IMR-90 (cell line): ENCODE measurements at regions not wholly inside any gene's neighbourhood (a gene's known extent, or its start where the extent isn't known, plus 50 kb on each side); places are given as distances from the start of the nearest gene placed in this dataset.

ENCODE experiments used
- ATAC-seq: fragments of 200-7000 bp; cut with Tn5 transposase; 2 replicates; pipeline ENCODE4 v1.9.1; 2020; ENCODE audit warnings: low read depth, mild to moderate bottlenecking, moderate library complexity
- BruUV-seq: library from RNA; stranded (reverse); fragments of 400-500 nt; replicated peaks from 2 replicates; lab custom pipeline; 2021; lab: Mats Ljungman, UMichigan
- CTCF ChIA-PET: fragments of 300-600 bp; formaldehyde crosslinking; extraction: SDS; loops from one replicate; lab custom pipeline; 2021; ENCODE audit warnings: antibody characterized with exemption; lab: Yijun Ruan, JAX
- POLR2A ChIA-PET: fragments of 300-600 bp; sonication (Branson Sonifier 250); formaldehyde crosslinking; loops from one replicate; lab custom pipeline; 2022; ENCODE audit warnings: antibody characterized with exemption; ENCODE audit not compliant: unreplicated experiment; lab: Charles Lee
- DNase-seq: peaks from one replicate; pipeline ENCODE4 v3.0.0; 2013
- H2AFZ ChIP-seq: replicated peaks from 2 replicates; pipeline ENCODE3; 2013; ENCODE audit warnings: low read length, mild to moderate bottlenecking; ENCODE audit not compliant: poor library complexity
- H2AK5ac ChIP-seq: 2 replicates; pipeline ENCODE4 v1.6.1; 2013; ENCODE audit warnings: low read depth, low read length, inconsistent platforms
- H2AK9ac ChIP-seq: replicated peaks from 2 replicates; pipeline ENCODE3; 2013; ENCODE audit warnings: mild to moderate bottlenecking, low read depth, low read length, moderate library complexity; ENCODE audit not compliant: poor library complexity
- H2BK120ac ChIP-seq: 2 replicates; pipeline ENCODE4 v1.6.1; 2013; ENCODE audit warnings: low read depth, low read length, inconsistent platforms
- H2BK15ac ChIP-seq: 3 replicates; pipeline ENCODE4 v1.6.1; 2013; ENCODE audit warnings: low read depth, low read length, inconsistent platforms
- H2BK20ac ChIP-seq: 2 replicates; pipeline ENCODE4 v1.6.1; 2013; ENCODE audit warnings: low read depth, mild to moderate bottlenecking, inconsistent platforms, low read length, moderate library complexity
- H2BK5ac ChIP-seq: 2 replicates; pipeline ENCODE4 v1.6.1; 2013; ENCODE audit warnings: mild to moderate bottlenecking, low read depth, low read length, inconsistent platforms; ENCODE audit not compliant: poor library complexity, severe bottlenecking
- H3K14ac ChIP-seq: replicated peaks from 2 replicates; pipeline ENCODE4 v1.6.1; 2013; ENCODE audit warnings: low read depth, low read length, inconsistent platforms
- H3K18ac ChIP-seq: 2 replicates; pipeline ENCODE4 v1.6.1; 2013; ENCODE audit warnings: low read depth, low read length, control low read depth
- H3K23ac ChIP-seq: 2 replicates; pipeline ENCODE4 v1.6.1; 2013; ENCODE audit warnings: low read depth, low read length, inconsistent platforms
- H3K27ac ChIP-seq: 2 replicates; pipeline ENCODE4 v1.5.1; 2013; ENCODE audit warnings: mild to moderate bottlenecking, control low read depth, low read length; ENCODE audit not compliant: insufficient read depth
- H3K27me3 ChIP-seq: 2 replicates; pipeline ENCODE4 v1.6.1; 2013; ENCODE audit warnings: low read length; ENCODE audit not compliant: control insufficient read depth, insufficient read depth
- H3K36me3 ChIP-seq: 2 replicates; pipeline ENCODE4 v1.6.1; 2013; ENCODE audit warnings: low read length, mixed read lengths; ENCODE audit not compliant: control insufficient read depth, insufficient read depth
- H3K4ac ChIP-seq: 2 replicates; pipeline ENCODE4 v1.6.1; 2013; ENCODE audit warnings: low read depth, low read length, inconsistent platforms
- H3K4me1 ChIP-seq: 2 replicates; pipeline ENCODE4 v1.6.1; 2013; ENCODE audit warnings: low read length, mixed read lengths; ENCODE audit not compliant: control insufficient read depth, insufficient read depth
- H3K4me2 ChIP-seq: 2 replicates; pipeline ENCODE4 v1.6.1; 2013; ENCODE audit warnings: low read depth, mild to moderate bottlenecking, control low read depth, low read length, moderate library complexity
- H3K4me3 ChIP-seq: 2 replicates; pipeline ENCODE4 v1.5.1; 2013; ENCODE audit warnings: low read depth, mild to moderate bottlenecking, control low read depth, low read length, moderate library complexity; ENCODE audit not compliant: insufficient read depth
- H3K56ac ChIP-seq: 2 replicates; pipeline ENCODE4 v1.6.1; 2013; ENCODE audit warnings: low read length, inconsistent platforms; ENCODE audit not compliant: insufficient read depth; ENCODE audit errors: extremely low read depth
- H3K79me1 ChIP-seq, 2 experiments: 2 replicates each; pipeline ENCODE4 v1.6.1; 2013; ENCODE audit warnings: low read length in 2 of 2, inconsistent platforms in 1 of 2, low read depth in 1 of 2
- H3K9ac ChIP-seq: 2 replicates; pipeline ENCODE4 v1.6.1; 2013; ENCODE audit warnings: low read depth, low read length, control low read depth
- H3K9me1 ChIP-seq: 2 replicates; pipeline ENCODE4 v1.6.1; 2013; ENCODE audit warnings: low read length, inconsistent platforms; ENCODE audit not compliant: insufficient read depth
- H3K9me3 ChIP-seq: 2 replicates; pipeline ENCODE4 v1.6.1; 2013; ENCODE audit warnings: low read length; ENCODE audit not compliant: control insufficient read depth, insufficient read depth
- H4K20me1 ChIP-seq: 2 replicates; pipeline ENCODE4 v1.6.1; 2013; ENCODE audit warnings: low read length, inconsistent platforms; ENCODE audit not compliant: insufficient read depth
- H4K5ac ChIP-seq: 2 replicates; pipeline ENCODE4 v1.6.1; 2013; ENCODE audit warnings: mild to moderate bottlenecking, low read depth, low read length, control low read depth
- H4K8ac ChIP-seq, 2 experiments: 2 replicates each; pipeline ENCODE4 v1.6.1; 2013; ENCODE audit warnings: low read depth in 2 of 2, low read length in 2 of 2, control low read depth in 1 of 2, inconsistent platforms in 1 of 2
- H4K91ac ChIP-seq: 2 replicates; pipeline ENCODE4 v1.6.1; 2013; ENCODE audit warnings: low read depth, low read length, inconsistent platforms; ENCODE audit not compliant: insufficient read depth
- BHLHE40 ChIP-seq: fragments of 150-350 bp; IDR thresholded peaks from 2 replicates; pipeline ENCODE4 v1.6.1; 2016; ENCODE audit warnings: mild to moderate bottlenecking, low read depth, low read length
- CEBPB ChIP-seq: IDR thresholded peaks from 2 replicates; pipeline ENCODE4 v1.6.1; 2012; ENCODE audit warnings: low read depth, low read length, improper control_type of control experiment
- FOS ChIP-seq: fragments of 150-350 bp; IDR thresholded peaks from 2 replicates; pipeline ENCODE4 v1.6.1; 2016; ENCODE audit warnings: low read depth, low read length
- MAFK ChIP-seq: IDR thresholded peaks from 2 replicates; pipeline ENCODE4 v1.6.1; 2012; ENCODE audit warnings: low read depth, low read length, improper control_type of control experiment
- MAZ ChIP-seq: IDR thresholded peaks from 2 replicates; pipeline ENCODE4 v1.6.1; 2012; ENCODE audit warnings: low read depth, mild to moderate bottlenecking, low read length, improper control_type of control experiment, moderate library complexity, borderline replicate concordance
- POLR2A ChIP-seq: IDR thresholded peaks from 2 replicates; pipeline ENCODE4 v1.6.1; 2012; ENCODE audit warnings: mild to moderate bottlenecking, low read depth, low read length
- RAD21 ChIP-seq: IDR thresholded peaks from 2 replicates; pipeline ENCODE4 v1.6.1; 2012; ENCODE audit warnings: low read length, improper control_type of control experiment
- RFX5 ChIP-seq: IDR thresholded peaks from 2 replicates; pipeline ENCODE4 v1.8.0; 2012; ENCODE audit warnings: low read depth, mild to moderate bottlenecking, low read length, moderate library complexity
- SMC3 ChIP-seq: fragments of 150-350 bp; IDR thresholded peaks from 2 replicates; pipeline ENCODE4 v1.6.1; 2016; ENCODE audit warnings: low read depth, mild to moderate bottlenecking, antibody characterized with exemption, low read length, moderate library complexity
- WGBS, 2 experiments: methylation state at CpG; one replicate each; pipeline versions ENCODE4 v1.1.5 to v1.1.7; 2013; ENCODE audit warnings: missing lambda C conversion rate in 2 of 2; ENCODE audit not compliant: insufficient read length in 1 of 2; ENCODE audit errors: extremely low coverage in 2 of 2; 5-methylcytosine and 5-hydroxymethylcytosine counted together
- dilution Hi-C: fragments of 300-500 bp; cut with HindIII; formaldehyde crosslinking; loops from one replicate; pipeline ENCODE4 v1.14.3; 2018; ENCODE audit warnings: low sequenced_read_pairs; ENCODE audit not compliant: unreplicated experiment
- in situ Hi-C: fragments of 300-500 bp; cut with MboI; formaldehyde crosslinking; loops from 3 replicates; pipeline ENCODE4 v1.14.3; 2019; ENCODE audit warnings: low sequenced_read_pairs, inconsistent platforms, mixed read lengths
- intact Hi-C: fragments of 100-400 bp; cut with micrococcal nuclease; formaldehyde crosslinking; loops from 2 replicates; pipeline ENCODE4 v1.10.0; 2022
- TF ChIP-seq, protein P1 (sequence below): conservative IDR thresholded peaks from 2 replicates; pipeline ENCODE4 v1.5.1; 2012; ENCODE audit warnings: mild to moderate bottlenecking, low read depth, low read length, improper control_type of control experiment
- TF ChIP-seq, protein P2 (sequence below): fragments of 150-350 bp; IDR thresholded peaks from 2 replicates; pipeline ENCODE4 v1.6.1; 2017; ENCODE audit warnings: mild to moderate bottlenecking, antibody characterized with exemption, low read length, low read depth
- TF ChIP-seq, protein P3 (sequence below): fragments of 150-350 bp; IDR thresholded peaks from 2 replicates; pipeline ENCODE4 v1.6.1; 2016; ENCODE audit warnings: low read depth, mild to moderate bottlenecking, low read length, moderate library complexity, borderline replicate concordance

DNA sequence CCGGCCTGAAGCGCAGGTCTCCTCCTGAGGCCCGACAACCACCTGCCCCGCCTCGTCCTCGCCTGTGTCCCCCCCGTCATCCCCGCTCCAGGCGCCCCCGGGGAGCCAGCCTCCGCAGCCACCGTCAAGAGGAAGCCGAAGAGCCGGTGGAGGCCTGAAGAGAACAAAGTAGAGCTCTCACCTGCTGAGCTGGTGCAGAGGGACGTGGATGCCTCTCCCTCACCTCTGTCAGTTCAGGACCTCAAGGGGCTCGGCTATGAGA, 169.9 kb downstream of the HINT1 start:
- CTCF ChIA-PET: no interaction called here
- no peaks in the 10 kb centered on the region for H3K79me1 ChIP-seq
- H3K27ac ChIP-seq: no peak overlapping the region
- H3K36me3 ChIP-seq: no peaks in the 10 kb centered on the region
- dilution Hi-C loops (no loop called here), intact Hi-C loops (no loop called here), in situ Hi-C loops (no loop called here)
- no peak overlapping the region for H4K91ac ChIP-seq
- no peak overlapping the region for H3K9ac ChIP-seq
- H3K4ac ChIP-seq: no peak overlapping the region
- no peak overlapping the region for H4K5ac ChIP-seq
- no peak for ATAC-seq
- 90% methylated on average over 2 of the region's 16 CpGs; no CpG with 5 or more reads in 1 of the 2 experiments for WGBS, 2 experiments
- no peak overlapping the region for H2AFZ ChIP-seq
- no peak overlapping the region for H2AK5ac ChIP-seq
- no peaks in the 10 kb centered on the region for H3K4me1 ChIP-seq
- no peak overlapping the region for H3K56ac ChIP-seq
- no peaks in the 10 kb centered on the region for H3K9me1 ChIP-seq
- DNase-seq: no peak
- H2BK15ac ChIP-seq: no peak overlapping the region
- H3K23ac ChIP-seq: no peak overlapping the region
- no peak overlapping the region for H2BK20ac ChIP-seq
- TF ChIP-seq, protein P1, sequence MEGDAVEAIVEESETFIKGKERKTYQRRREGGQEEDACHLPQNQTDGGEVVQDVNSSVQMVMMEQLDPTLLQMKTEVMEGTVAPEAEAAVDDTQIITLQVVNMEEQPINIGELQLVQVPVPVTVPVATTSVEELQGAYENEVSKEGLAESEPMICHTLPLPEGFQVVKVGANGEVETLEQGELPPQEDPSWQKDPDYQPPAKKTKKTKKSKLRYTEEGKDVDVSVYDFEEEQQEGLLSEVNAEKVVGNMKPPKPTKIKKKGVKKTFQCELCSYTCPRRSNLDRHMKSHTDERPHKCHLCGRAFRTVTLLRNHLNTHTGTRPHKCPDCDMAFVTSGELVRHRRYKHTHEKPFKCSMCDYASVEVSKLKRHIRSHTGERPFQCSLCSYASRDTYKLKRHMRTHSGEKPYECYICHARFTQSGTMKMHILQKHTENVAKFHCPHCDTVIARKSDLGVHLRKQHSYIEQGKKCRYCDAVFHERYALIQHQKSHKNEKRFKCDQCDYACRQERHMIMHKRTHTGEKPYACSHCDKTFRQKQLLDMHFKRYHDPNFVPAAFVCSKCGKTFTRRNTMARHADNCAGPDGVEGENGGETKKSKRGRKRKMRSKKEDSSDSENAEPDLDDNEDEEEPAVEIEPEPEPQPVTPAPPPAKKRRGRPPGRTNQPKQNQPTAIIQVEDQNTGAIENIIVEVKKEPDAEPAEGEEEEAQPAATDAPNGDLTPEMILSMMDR: no peak
- TF ChIP-seq CEBPB (no peak), SMC3 (no peak), POLR2A (no peak), MAZ (no peak), RAD21 (no peak), RFX5 (no peak), BHLHE40 (no peak), FOS (no peak), MAFK (no peak)
- TF ChIP-seq, protein P2, sequence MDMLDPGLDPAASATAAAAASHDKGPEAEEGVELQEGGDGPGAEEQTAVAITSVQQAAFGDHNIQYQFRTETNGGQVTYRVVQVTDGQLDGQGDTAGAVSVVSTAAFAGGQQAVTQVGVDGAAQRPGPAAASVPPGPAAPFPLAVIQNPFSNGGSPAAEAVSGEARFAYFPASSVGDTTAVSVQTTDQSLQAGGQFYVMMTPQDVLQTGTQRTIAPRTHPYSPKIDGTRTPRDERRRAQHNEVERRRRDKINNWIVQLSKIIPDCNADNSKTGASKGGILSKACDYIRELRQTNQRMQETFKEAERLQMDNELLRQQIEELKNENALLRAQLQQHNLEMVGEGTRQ: no peak
- TF ChIP-seq, protein P3, sequence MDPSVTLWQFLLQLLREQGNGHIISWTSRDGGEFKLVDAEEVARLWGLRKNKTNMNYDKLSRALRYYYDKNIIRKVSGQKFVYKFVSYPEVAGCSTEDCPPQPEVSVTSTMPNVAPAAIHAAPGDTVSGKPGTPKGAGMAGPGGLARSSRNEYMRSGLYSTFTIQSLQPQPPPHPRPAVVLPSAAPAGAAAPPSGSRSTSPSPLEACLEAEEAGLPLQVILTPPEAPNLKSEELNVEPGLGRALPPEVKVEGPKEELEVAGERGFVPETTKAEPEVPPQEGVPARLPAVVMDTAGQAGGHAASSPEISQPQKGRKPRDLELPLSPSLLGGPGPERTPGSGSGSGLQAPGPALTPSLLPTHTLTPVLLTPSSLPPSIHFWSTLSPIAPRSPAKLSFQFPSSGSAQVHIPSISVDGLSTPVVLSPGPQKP: no peak
- H3K4me2 ChIP-seq: no peak overlapping the region
- POLR2A ChIA-PET: no interaction called here
- no peak overlapping the region for H4K8ac ChIP-seq
- no TSS peak for BruUV-seq
- H3K27me3 ChIP-seq: no peaks in the 10 kb centered on the region
- H3K9me3 ChIP-seq: peaks cover 14% of the 10 kb centered on the region
- H3K18ac ChIP-seq: no peak overlapping the region
- no peak overlapping the region for H3K4me3 ChIP-seq
- no peak overlapping the region for H3K14ac ChIP-seq
- no peak overlapping the region for H2BK120ac ChIP-seq
- H2BK5ac ChIP-seq: no peak overlapping the region
- no peaks in the 10 kb centered on the region for H4K20me1 ChIP-seq
- H2AK9ac ChIP-seq: no peak overlapping the region
